ENCODE measurements at regions not wholly inside any gene's neighbourhood (a gene's known extent, or its start where the extent isn't known, plus 50 kb on each side); places are given as distances from the start of the nearest gene placed in this dataset.

- DNase-seq: no peak
Measured at GRCh38 chr21:41651406-41651805, 115.4 kb downstream of the RIPK4 start.

DNA sequence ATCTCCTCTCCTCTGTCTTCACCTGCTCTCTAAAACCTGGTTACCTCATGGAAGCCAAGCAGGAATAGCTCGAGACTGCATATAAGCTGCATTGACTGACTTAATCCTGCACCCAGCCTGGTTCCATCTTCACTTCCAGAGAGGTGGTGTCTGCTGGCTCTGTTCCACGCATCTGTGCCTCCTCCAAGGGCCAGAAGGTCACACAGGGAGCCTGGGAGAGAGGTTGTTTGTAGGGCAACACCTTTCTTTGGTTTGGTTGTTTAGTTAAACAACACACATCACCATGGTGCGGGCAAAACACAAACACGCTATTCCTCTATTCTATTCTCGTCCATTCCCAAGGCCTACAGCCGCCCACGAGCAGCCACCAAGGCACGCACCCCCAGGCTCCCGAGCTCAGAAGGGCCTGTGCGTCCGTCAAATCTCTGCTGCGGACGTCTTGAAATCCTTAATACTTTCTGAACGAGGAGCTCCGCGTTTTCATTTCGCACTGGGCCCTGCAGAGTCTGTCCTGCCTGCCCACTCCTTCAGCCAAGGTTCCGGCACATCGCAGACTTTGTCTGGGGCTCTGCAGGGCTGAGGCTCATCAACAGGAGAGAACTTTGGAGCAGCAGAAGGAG, 116.2 kb downstream of the RIPK4 start:
- DNase-seq: no peak

- no peak for DNase-seq
Measured at GRCh38 chr21:41648591-41649031, 118.2 kb downstream of the RIPK4 start.

GRCh38 chr21:41647806-41648561, 118.9 kb downstream of the RIPK4 start:
- no peak for DNase-seq

- no peak for DNase-seq
Measured at GRCh38 chr21:41643246-41643966, 123.4 kb downstream of the RIPK4 start.

GRCh38 chr21:41641821-41642701, 124.8 kb downstream of the RIPK4 start:
- no peak for DNase-seq

DNA sequence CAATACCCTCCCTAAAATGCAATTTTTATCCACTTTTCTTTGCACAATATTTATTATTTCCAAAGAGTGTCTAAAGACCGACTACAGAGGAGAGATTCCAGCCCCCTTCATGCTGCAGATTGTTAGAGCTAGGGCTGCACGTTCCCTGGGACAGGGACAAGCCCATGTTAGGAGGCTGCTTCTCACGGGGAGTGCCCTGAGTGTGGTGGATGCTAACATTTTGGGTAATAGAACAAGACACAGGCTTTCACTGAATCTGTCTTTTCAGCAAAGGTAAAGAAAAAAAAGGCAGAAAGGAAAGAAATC, 125.4 kb downstream of the RIPK4 start:
- no peak for DNase-seq

GRCh38 chr21:41640748-41641509, 125.9 kb downstream of the RIPK4 start:
- no peak for DNase-seq

GRCh38 chr21:41639766-41640165, 127.1 kb downstream of the RIPK4 start:
- DNase-seq: no peak

DNA sequence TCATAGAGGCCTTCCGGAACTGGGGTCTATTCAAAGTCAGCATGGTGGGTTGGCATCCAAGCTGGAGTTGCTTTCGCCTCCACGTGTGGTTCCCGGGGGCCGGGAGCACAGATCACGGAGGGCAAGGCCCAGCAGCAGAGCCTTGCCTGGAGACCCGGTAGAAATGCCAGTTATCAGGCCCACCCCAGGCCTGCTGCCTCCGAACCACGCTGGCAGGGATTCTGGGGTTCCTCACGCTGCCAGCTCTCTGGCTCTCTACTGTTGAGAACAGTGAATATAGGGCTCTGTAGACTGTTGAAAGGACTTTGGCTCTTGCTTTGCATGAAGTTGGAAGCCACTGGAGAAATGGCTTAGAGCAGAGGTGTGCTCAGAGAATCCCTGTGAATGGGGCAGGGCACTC, 127.5 kb downstream of the RIPK4 start:
- DNase-seq: no peak

- no peak for DNase-seq
Measured at GRCh38 chr21:41638201-41638790, 128.6 kb downstream of the RIPK4 start.

DNA sequence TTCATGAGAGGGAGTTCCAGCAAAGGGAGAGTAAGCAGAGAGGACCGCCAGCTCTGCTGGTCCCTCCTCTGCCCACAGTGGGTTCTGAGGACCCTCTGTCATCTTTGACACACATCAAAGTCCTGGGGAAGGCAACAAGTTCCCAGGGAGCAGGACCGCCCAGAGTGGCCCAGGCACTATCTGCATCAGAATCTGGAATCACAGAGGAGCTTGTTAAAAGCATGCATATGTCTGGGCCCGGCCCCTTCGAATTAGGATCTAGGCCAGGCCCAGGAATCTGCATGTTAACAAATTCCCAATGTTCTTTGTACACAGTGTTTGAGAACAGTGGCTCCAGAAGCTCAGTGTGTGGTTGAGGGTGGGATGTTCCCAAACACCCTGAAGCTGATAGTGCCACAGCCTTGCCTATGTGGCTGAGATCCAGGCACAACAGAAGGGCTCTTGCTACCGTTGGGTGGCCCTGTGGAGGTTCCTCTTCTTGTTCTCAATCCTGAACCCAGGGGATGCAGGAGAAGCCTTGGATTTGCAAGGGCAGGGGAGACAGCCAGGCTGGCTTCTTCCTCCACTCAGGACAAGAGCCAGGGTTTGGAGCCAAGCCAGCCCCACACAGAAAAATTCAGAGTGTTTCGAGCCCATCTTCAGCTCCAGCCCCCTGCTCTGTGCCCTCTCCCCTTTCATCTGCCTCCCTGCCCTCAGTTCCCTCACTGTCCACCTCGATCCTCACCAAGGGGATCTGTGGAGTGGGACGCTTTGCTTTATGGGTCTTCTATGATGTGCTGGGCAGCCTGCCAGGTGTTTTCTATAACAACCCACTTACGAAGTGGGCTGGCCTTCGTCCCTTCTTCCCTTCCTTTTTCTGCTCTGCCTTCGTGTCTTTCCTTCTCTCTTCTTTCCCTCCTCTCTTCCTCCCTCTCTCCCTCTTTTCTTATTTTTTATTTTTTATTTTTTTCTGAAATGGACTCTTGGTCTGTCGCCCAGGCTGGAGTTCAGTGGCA, 129.0 kb upstream of the TMPRSS2 start:
- DNase-seq: peak; percentile 17

GRCh38 chr21:41635874-41636273, 127.9 kb upstream of the TMPRSS2 start:
- DNase-seq: no peak

GRCh38 chr21:41634858-41635257, 126.9 kb upstream of the TMPRSS2 start:
- no peak for DNase-seq

GRCh38 chr21:41634211-41634694, 126.3 kb upstream of the TMPRSS2 start:
- no peak for DNase-seq

- DNase-seq: no peak
Measured at GRCh38 chr21:41633627-41634026, 125.7 kb upstream of the TMPRSS2 start.

- DNase-seq: no peak
Measured at GRCh38 chr21:41632748-41633475, 125.0 kb upstream of the TMPRSS2 start.

- DNase-seq: peak; percentile 68
Measured at GRCh38 chr21:41631564-41632461, 123.9 kb upstream of the TMPRSS2 start.

- no peak for DNase-seq
Measured at GRCh38 chr21:41630917-41631316, 123.0 kb upstream of the TMPRSS2 start.

All from DMS153 (cell line).